ENCODE measurements at regions not wholly inside any gene's neighbourhood (a gene's known extent, or its start where the extent isn't known, plus 50 kb on each side); places are given as distances from the start of the nearest gene placed in this dataset.

DNA sequence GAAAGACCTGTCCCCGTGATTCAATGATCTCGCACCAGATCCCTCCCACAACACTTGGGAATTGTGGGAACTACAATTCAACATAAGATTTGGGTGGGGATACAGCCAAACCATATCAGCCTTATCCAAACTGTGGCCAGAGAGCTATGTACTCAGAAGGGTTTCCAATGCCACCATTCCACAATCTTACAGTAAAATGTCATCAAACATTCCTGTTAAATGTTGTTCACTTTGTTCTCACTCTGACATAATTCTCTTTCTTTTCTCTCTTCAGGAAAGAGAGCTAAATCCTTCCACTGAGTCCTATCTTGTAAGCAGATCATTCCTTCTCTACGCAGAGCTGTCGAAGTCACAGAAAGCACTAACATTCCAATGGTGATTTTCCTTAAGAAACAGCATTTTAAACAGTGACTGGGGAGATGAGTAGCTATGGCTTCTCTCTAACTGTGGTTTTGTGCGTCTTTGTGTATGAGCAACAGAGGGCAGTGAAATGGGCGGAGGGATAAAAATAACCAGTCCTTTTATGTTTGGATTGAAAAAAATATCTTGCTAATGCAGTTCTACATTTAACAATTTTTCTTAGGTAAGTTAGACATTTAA, 684.7 kb downstream of the EPHA4 start:
- no peaks in the 10 kb centered on the region for H3K4me1 ChIP-seq
- DNase-seq = no peak
- no peaks in the 10 kb centered on the region for H3K27me3 ChIP-seq
- no peak for FAIRE-seq
- no peak for ATAC-seq
- no peak overlapping the region for H3K4me3 ChIP-seq
- H3K36me3 ChIP-seq = no peaks in the 10 kb centered on the region
- intact Hi-C loops (cut with DNase I) = no loop called here
- no peak for TF ChIP-seq CTCF (IDR thresholded peaks at IDR 0.05)
- no peak overlapping the region for H3K27ac ChIP-seq
- H3K9me3 ChIP-seq = no peaks in the 10 kb centered on the region
- 79 to 87% methylated on average over 6 of the region's 6 CpGs for WGBS, 2 donors

- Histone ChIP-seq H3K36me3 (no peaks in the 10 kb centered on the region), H3K9me3 (no peaks in the 10 kb centered on the region), H3K27ac (no peak overlapping the region), H3K27me3 (no peaks in the 10 kb centered on the region), H3K4me3 (no peak overlapping the region), H3K4me1 (no peaks in the 10 kb centered on the region)
- TF ChIP-seq CTCF (IDR thresholded peaks at IDR 0.05) = no peak
- WGBS, 2 donors = 44% methylated on average over 6 of the region's 6 CpGs
- ATAC-seq = no peak
- intact Hi-C loops (cut with DNase I) = no loop called here
- no peak for FAIRE-seq
- no peak for DNase-seq
These were observed 684.2 kb downstream of the EPHA4 start for GRCh38 chr2:220887876-220888275.

GRCh38 chr2:220890931-220891330, 681.2 kb downstream of the EPHA4 start:
- Histone ChIP-seq H3K36me3 (no peaks in the 10 kb centered on the region), H3K27me3 (no peaks in the 10 kb centered on the region), H3K27ac (no peak overlapping the region), H3K9me3 (no peaks in the 10 kb centered on the region), H3K4me1 (no peaks in the 10 kb centered on the region), H3K4me3 (no peak overlapping the region)
- intact Hi-C loops (cut with DNase I) = no loop called here
- 69 to 72% methylated on average over 3 of the region's 3 CpGs for WGBS, 2 donors
- DNase-seq = no peak
- TF ChIP-seq CTCF (IDR thresholded peaks at IDR 0.05) = no peak
- no peak for FAIRE-seq
- ATAC-seq = no peak

DNA sequence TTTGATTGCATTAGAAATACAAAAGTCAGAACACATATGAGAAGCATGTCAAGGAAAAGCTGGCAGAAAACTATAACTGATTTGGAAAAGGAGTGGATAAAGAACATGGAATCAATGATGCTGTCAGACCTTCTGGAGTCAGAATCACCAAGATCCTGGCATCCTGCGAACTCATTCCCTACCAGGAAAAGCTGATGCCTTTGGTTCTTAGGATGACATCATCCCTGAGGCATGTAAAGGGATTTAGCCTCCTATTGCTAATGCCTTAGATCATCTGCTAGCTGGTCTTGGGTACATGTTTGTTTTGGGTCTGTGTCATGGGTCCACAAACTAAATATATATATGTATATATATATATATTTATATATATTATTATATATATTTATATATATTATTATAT, 680.7 kb downstream of the EPHA4 start:
- H3K27ac ChIP-seq = no peak overlapping the region
- H3K4me1 ChIP-seq = no peaks in the 10 kb centered on the region
- no peaks in the 10 kb centered on the region for H3K9me3 ChIP-seq
- H3K36me3 ChIP-seq = no peaks in the 10 kb centered on the region
- intact Hi-C loops (cut with DNase I) = no loop called here
- DNase-seq = no peak
- ATAC-seq = no peak
- no peak overlapping the region for H3K4me3 ChIP-seq
- TF ChIP-seq CTCF (IDR thresholded peaks at IDR 0.05) = no peak
- WGBS, 2 donors = 32 to 55% methylated on average over 1 of the region's 1 CpG
- no peaks in the 10 kb centered on the region for H3K27me3 ChIP-seq
- FAIRE-seq = peak; percentile 53

DNA sequence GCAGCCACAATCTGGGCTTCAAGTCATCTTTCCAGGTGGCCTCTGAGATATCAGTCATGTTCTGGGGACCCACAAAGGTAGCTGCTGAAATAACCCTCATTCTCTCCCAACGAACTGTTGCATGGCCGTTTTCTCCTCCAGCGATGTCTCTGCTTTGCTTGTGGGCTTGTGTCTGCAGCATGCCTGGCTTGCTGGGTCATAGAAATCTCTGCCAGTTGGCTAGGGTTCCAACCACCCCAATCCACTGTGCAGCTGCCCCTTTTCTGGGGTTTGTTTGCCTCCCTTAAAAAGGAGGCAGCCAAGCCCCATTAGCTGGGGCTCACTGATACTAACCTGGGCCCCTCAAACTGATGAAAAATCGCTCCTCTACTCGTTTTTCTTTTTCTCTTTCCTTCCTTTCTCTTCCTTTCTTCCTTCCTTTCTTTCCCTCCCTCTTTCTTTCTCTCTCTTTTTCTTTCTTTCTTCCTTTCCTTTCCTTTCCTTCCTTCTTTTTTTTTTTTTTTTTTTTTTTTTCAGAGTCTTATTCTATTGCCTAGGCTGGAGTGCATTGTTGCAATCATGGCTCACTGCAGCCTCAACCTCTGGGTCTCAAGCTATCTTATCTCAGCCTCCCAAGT, 680.0 kb downstream of the EPHA4 start:
- ATAC-seq (no peak), DNase-seq (no peak), FAIRE-seq (no peak)
- Histone ChIP-seq H3K4me3 (no peak overlapping the region), H3K9me3 (no peaks in the 10 kb centered on the region), H3K36me3 (no peaks in the 10 kb centered on the region), H3K27ac (no peak overlapping the region), H3K4me1 (no peaks in the 10 kb centered on the region), H3K27me3 (no peaks in the 10 kb centered on the region)
- WGBS, 2 donors = 63 to 71% methylated on average over 5 of the region's 5 CpGs
- no peak for TF ChIP-seq CTCF (IDR thresholded peaks at IDR 0.05)
- intact Hi-C loops (cut with DNase I) = no loop called here

Data from pancreas (tissue), 10 donors.